HCT116 (cell line): ENCODE measurements at regions not wholly inside any gene's neighbourhood (a gene's known extent, or its start where the extent isn't known, plus 50 kb on each side); places are given as distances from the start of the nearest gene placed in this dataset.

Experiments
- CTCF ChIP-seq, 3 experiments: fragments of 200-600 bp in 1 of 3; sonication (generic) in 1 of 3; IDR thresholded peaks in 2 of 3; conservative IDR thresholded peaks in 1 of 3; 2 replicates each; pipeline ENCODE4 v1.5.1; 2012 to 2017; ENCODE audit warnings: low read depth in 2 of 3, low read length in 2 of 3, antibody characterized with exemption in 1 of 3, borderline replicate concordance in 1 of 3, control low read depth in 1 of 3, mild to moderate bottlenecking in 1 of 3, mixed read lengths in 1 of 3, mixed run types in 1 of 3, moderate library complexity in 1 of 3; ENCODE audit not compliant: insufficient read depth in 1 of 3
- EZH2 ChIP-seq: fragments of 200-600 bp; sonication (generic); IDR thresholded peaks from 2 replicates; pipeline ENCODE4 v1.6.1; 2017; ENCODE audit warnings: antibody characterized with exemption, mixed run types
- EZH2phosphoT487 ChIP-seq: fragments of 200-600 bp; IDR thresholded peaks from 2 replicates; pipeline ENCODE4 v1.6.1; 2018; ENCODE audit warnings: antibody characterized with exemption, borderline replicate concordance
- JUND ChIP-seq: IDR thresholded peaks from 2 replicates; pipeline ENCODE4 v1.6.1; 2012
- MAX ChIP-seq: IDR thresholded peaks from 2 replicates; pipeline ENCODE4 v1.6.1; 2012
- POLR2A ChIP-seq: IDR thresholded peaks from 2 replicates; pipeline ENCODE4 v1.7.0; 2011; ENCODE audit warnings: borderline replicate concordance; ENCODE audit not compliant: insufficient read depth, insufficient read length; ENCODE audit errors: extremely low read depth
- POLR2AphosphoS5 ChIP-seq: IDR thresholded peaks from 2 replicates; pipeline ENCODE4 v1.6.1; 2011; ENCODE audit warnings: mild to moderate bottlenecking, low read depth, low read length, moderate library complexity
- RAD21 ChIP-seq: IDR thresholded peaks from 2 replicates; pipeline ENCODE4 v1.6.1; 2012; ENCODE audit warnings: low read depth, mild to moderate bottlenecking
- ZNF274 ChIP-seq: fragments of 200-500 bp; sonication (Bioruptor generic); IDR thresholded peaks from 2 replicates; pipeline ENCODE4 v1.6.1; 2014; ENCODE audit warnings: mild to moderate bottlenecking, low read depth, low read length, inconsistent platforms

GRCh38 chr2:139241286-139241685 is 461.1 kb upstream of the NXPH2 start:
- no peak for TF ChIP-seq EZH2
- TF ChIP-seq CTCF (IDR thresholded peaks at IDR 0.05 in 2 of 3, conservative IDR thresholded peaks at IDR 0.05 in 1 of 3; ENCODE audit: borderline replicate concordance in 1 of 3, insufficient read depth in 1 of 3, low read depth in 2 of 3, low read length in 2 of 3) = no peak
- no peak for TF ChIP-seq POLR2A
- TF ChIP-seq POLR2AphosphoS5 = no peak
- TF ChIP-seq ZNF274 = no peak
- TF ChIP-seq EZH2phosphoT487 = no peak
- TF ChIP-seq MAX = no peak
- TF ChIP-seq RAD21 = no peak
- no peak for TF ChIP-seq JUND
